HG03565 (cell line): ENCODE measurements at regions not wholly inside any gene's neighbourhood (a gene's known extent, or its start where the extent isn't known, plus 50 kb on each side); places are given as distances from the start of the nearest gene placed in this dataset.
"Not testable (repeated sequence)": the region's sequence is repeated elsewhere in the genome, so short reads cannot be mapped to it uniquely, and the experiment has no call there.

ENCODE experiments used
- ATAC-seq: cut with Tn5 transposase; IDR thresholded peaks from one replicate; pipeline ENCODE4 v1.9.1; 2021; ENCODE audit warnings: mild to moderate bottlenecking, moderate library complexity; ENCODE audit not compliant: unreplicated experiment

GRCh38 chr7:11221984-11222383 is 248.3 kb downstream of the PHF14 start:
- ATAC-seq: no peak

- ATAC-seq: no peak
Observed at GRCh38 chr7:11224535-11224934, 250.9 kb downstream of the PHF14 start.

GRCh38 chr7:11228515-11228914 is 254.8 kb downstream of the PHF14 start:
- ATAC-seq: no peak

DNA sequence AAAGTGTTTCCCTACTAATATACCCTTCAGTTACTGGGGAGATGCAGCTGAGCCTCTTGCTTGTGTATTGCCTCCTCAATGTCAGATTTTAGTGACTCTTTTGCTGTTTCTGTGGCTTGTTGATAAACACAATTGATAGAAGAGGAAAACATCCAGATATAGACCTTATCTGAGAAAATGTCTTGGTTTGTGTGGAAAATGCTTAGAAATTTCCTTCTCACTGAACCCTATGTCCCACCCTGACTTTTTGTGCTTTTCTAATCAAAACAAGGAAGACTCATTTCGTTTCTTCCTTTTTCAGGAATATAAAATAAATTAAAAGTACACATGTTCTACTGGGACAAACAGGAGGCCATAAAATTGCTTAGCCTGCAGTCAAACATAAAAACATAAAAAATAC is 257.5 kb downstream of the PHF14 start:
- no peak for ATAC-seq

GRCh38 chr7:11232462-11232861 is 258.8 kb downstream of the PHF14 start:
- no peak for ATAC-seq

DNA sequence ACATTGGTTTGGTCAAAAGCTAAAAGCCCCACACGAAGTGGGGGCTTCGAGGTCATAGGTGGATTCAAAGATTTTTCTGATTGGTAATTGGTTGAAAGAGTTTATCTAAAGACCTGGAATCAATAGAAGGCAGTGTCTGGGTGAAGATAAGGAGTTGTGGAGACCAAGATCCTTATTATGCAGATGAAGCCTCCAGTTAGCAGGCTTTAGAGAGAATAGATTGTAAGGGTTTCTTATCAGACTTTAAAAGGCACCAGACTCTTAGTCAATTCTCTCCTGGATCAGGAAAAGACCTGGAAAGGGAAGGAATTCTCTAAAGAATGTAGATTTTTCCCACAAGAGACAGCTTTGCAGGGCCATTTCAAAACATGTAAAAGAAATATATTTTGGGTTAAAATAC is 260.2 kb downstream of the PHF14 start:
- no peak for ATAC-seq

DNA sequence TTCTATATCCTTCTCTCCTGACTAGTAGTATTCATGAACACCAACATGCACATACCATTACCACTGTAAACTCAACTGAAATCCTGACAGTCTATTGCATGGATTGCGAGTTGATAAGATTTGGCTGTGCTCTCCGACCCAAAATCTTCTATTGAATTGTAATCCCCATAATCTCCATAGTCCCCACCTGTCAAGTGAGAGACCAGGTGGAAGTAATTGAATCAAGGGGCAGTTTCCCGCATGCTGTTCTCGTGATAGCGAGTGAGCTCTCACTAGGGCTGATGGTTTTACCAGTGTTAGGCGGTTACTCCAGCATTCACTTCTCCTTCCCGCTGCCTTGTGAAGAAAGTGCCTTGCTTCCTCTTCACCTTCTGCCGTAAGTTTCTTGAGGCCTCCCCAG is 261.8 kb downstream of the PHF14 start:
- no peak for ATAC-seq

- ATAC-seq: no peak
Observed at GRCh38 chr7:11236680-11237079, 263.0 kb downstream of the PHF14 start.

GRCh38 chr7:11237742-11238141 is 264.1 kb downstream of the PHF14 start:
- no peak for ATAC-seq

DNA sequence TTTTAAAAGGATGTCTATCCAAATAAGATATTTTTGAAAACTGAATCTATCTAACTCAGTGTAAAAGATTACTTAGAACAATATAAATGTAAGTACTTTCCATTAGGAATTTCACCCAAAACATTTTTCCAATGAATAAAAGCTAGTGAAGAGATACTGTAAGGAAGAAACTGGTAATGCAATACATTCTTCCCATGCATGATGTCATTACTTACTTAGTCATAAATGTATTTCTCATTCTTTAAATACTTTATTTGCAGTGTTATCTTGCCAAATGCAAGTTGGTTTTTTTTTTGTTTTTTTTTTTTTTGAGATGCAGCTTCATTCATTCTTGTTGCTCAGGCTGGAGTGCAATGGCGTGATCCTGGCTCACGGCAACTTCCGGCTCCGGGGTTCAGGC is 265.6 kb downstream of the PHF14 start:
- ATAC-seq: no peak

GRCh38 chr7:11243739-11244138 is 270.1 kb downstream of the PHF14 start:
- ATAC-seq: no peak

DNA sequence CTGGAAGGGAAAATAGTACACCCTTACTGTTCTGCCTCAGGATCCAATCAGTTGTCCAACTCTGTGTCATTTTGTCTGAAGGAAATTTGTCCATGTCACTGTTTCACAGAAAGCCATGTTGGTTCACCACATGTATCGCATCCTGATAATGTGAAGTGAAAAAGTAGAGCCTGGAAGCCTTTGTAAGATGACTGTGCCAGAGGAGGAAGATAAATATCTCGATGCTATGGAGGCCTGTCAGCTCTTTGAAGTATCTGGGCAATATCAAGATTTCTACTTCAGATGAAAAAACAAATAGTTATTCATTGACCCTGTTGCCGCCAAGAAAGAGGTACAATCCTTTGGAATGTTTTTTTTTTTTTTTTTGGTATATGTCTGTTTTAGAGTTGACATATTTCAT is 270.5 kb downstream of the PHF14 start:
- no peak for ATAC-seq

GRCh38 chr7:11247545-11247944 is 273.9 kb downstream of the PHF14 start:
- ATAC-seq: no peak

- ATAC-seq: no peak
Observed at GRCh38 chr7:11251436-11251835, 277.8 kb downstream of the PHF14 start.

GRCh38 chr7:11252011-11252607 is 278.4 kb downstream of the PHF14 start:
- no peak for ATAC-seq

DNA sequence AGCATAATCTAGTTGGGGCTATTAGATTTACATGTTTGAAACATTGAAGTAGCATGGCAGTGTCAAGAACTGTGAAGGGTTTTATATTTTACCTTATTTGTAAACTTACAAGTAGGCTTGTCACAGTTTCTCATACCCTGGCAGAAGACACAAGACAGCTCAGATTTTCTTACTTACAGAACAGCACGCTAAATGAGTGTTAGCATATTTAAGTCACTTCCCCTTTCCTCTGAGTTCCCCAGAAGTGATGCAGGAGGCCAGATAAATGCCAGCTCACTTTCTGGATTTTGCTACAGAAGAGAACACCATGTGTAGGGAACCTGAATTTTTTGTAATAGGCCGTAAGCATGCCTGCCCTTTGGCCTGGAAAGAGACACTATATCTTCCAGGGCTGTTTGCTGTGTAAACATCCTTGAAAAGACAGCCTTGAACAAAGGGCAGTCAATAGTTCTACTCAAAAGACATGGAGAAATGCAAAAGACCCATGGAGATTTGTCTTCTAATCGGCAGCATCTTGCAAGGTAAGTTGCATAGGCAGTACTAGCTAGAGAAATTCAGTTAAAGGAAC is 279.1 kb downstream of the PHF14 start:
- no peak for ATAC-seq

- no peak for ATAC-seq
Observed at GRCh38 chr7:11256501-11256900, 282.8 kb downstream of the PHF14 start.

DNA sequence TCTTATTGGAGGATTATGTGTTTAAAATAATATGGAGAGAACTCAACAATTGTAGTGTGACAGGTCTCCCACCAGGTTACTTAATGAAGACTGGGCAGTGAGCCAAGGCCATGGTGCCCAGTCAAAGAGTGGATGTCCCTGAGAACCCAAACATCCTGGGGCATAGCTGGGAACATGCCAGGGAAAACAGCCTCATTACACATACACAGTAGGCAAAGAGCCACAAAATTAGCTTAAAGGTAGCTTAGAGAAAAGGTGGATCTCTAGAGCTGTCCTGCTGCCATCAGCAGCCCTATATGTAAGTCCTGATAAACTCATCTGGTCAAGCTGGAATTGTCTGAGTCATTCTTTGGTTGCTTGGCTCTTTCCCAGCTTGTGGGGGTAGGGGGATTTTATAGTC is 287.8 kb downstream of the PHF14 start:
- ATAC-seq: no peak

DNA sequence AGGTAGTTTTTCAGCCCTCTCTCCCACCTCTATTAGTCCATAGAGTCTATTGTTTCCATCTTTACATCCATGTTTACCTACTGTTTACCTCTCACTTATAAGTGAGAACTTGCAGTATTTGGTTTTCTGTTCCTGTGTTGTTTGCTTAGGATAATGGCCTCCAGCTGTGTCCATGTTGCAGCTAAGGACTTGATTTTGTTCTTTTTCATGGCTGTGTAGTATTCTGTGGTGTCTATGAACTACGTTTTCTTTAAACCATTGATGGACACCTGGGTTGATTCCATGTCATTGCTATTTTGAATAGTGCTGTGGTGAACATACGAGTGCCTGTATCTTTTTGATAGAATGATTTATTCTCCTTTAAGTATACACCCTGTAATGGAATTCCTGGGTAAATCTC is 292.4 kb downstream of the PHF14 start:
- no peak for ATAC-seq

DNA sequence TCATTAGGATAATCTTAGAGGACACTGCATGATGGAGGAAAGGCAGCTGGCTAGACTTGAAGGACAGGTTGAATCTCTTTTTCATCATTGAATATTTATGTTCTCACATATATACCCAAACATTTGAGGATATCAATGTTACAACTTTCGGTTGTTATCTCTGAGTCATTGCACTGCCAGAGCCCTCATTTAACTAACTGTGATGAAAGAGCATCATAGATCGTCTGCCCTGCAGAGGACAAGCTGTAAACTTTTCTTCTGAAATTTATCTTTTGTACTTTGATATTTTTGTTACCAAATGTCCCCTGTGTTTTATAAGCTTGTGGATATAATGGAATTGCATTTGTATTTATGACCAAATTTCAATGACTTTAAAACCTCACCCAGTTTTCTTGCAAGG is 298.7 kb downstream of the PHF14 start:
- no peak for ATAC-seq

GRCh38 chr7:11274074-11274473 is 300.4 kb downstream of the PHF14 start:
- no peak for ATAC-seq

- no peak for ATAC-seq
Observed at GRCh38 chr7:11281953-11282352, 308.3 kb downstream of the PHF14 start.

DNA sequence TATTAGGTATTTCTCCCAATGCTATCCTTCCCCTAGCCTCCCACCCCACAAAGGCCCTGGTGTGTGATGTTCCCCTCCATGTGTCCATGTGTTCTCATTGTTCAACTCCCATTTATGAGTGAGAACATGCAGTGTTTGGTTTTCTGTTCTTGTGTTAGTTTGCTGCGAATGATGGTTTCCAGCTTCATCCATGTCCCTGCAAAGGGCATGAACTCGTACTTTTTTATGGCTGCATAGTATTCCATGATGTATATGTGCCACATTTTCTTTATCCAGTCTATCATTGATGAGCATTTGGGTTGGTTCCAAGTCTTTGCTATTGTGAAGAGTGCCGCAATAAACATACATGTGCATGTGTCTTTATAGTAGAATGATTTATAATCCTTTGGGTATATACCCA is 309.9 kb downstream of the PHF14 start:
- not testable (repeated sequence) for ATAC-seq
